NCI-H524 treated with DMSO at 0.1 percent for 48 hours (cell line): ENCODE measurements at regions not wholly inside any gene's neighbourhood (a gene's known extent, or its start where the extent isn't known, plus 50 kb on each side); places are given as distances from the start of the nearest gene placed in this dataset.
"Not testable (repeated sequence)": the region's sequence is repeated elsewhere in the genome, so short reads cannot be mapped to it uniquely, and the experiment has no call there.

Source experiments
- DNase-seq: peaks from one replicate; lab custom pipeline; 2025; lab: John Stamatoyannopoulos, UW

- not testable (repeated sequence) for DNase-seq
These were observed 249.9 kb upstream of the ZNF722 start for GRCh38 chr7:63748571-63749302.

- not testable (repeated sequence) for DNase-seq
These were observed 246.2 kb upstream of the ZNF722 start for GRCh38 chr7:63752446-63752845.

- DNase-seq = not testable (repeated sequence)
These were observed 245.5 kb upstream of the ZNF722 start for GRCh38 chr7:63753160-63753559.

GRCh38 chr7:63760202-63760601 lies 238.4 kb upstream of the ZNF722 start:
- DNase-seq = not testable (repeated sequence)

- not testable (repeated sequence) for DNase-seq
These were observed 233.1 kb upstream of the ZNF722 start for GRCh38 chr7:63765541-63765940.

GRCh38 chr7:63766197-63766596 lies 232.5 kb upstream of the ZNF722 start:
- DNase-seq = not testable (repeated sequence)

- not testable (repeated sequence) for DNase-seq
These were observed 228.5 kb upstream of the ZNF722 start for GRCh38 chr7:63770162-63770561.

- DNase-seq = not testable (repeated sequence)
These were observed 227.1 kb upstream of the ZNF722 start for GRCh38 chr7:63771389-63772085.

- DNase-seq = peak; percentile 16
These were observed 209.1 kb upstream of the ZNF722 start for GRCh38 chr7:63789378-63790176.

GRCh38 chr7:63790177-63790763 lies 208.4 kb upstream of the ZNF722 start:
- not testable (repeated sequence) for DNase-seq
